T-helper 1 cell treated with Interleukin-12 subunit alpha and Interleukin-12 subunit beta and Interleukin-4 antibody, amounts not matched to agents 30 μg/mL and 1 μg/mL, for 36 hours (primary cell): ENCODE measurements at regions not wholly inside any gene's neighbourhood (a gene's known extent, or its start where the extent isn't known, plus 50 kb on each side); places are given as distances from the start of the nearest gene placed in this dataset.

ENCODE experiments used
- H3K27ac Mint-ChIP-seq: one replicate; pipeline ENCODE4 v1.8.0; 2021; ENCODE audit warnings: mild to moderate bottlenecking, mixed read lengths
- H3K27me3 Mint-ChIP-seq: one replicate; pipeline ENCODE4 v1.8.0; 2021; ENCODE audit warnings: low read depth, mixed read lengths
- H3K36me3 Mint-ChIP-seq: one replicate; pipeline ENCODE4 v1.8.0; 2021; ENCODE audit warnings: low read depth, mixed read lengths
- H3K4me1 Mint-ChIP-seq: one replicate; pipeline ENCODE4 v1.8.0; 2021; ENCODE audit warnings: low read depth, mixed read lengths
- H3K4me3 Mint-ChIP-seq: one replicate; pipeline ENCODE4 v1.8.0; 2021; ENCODE audit warnings: mild to moderate bottlenecking, moderate library complexity, mixed read lengths
- H3K9me3 Mint-ChIP-seq: one replicate; pipeline ENCODE4 v1.8.0; 2021; ENCODE audit warnings: mixed read lengths

- Mint-ChIP-seq H3K36me3 (no peaks in the 10 kb centered on the region), H3K27ac (no peak overlapping the region), H3K27me3 (no peaks in the 10 kb centered on the region), H3K4me1 (no peaks in the 10 kb centered on the region), H3K9me3 (no peaks in the 10 kb centered on the region), H3K4me3 (no peak overlapping the region)
These were observed 641.4 kb downstream of the BRD1 start for GRCh38 chr22:49186293-49186692.

- Mint-ChIP-seq H3K27ac (no peak overlapping the region), H3K4me1 (no peaks in the 10 kb centered on the region), H3K9me3 (no peaks in the 10 kb centered on the region), H3K27me3 (no peaks in the 10 kb centered on the region), H3K4me3 (no peak overlapping the region), H3K36me3 (no peaks in the 10 kb centered on the region)
These were observed 642.2 kb downstream of the BRD1 start for GRCh38 chr22:49185312-49185969.

GRCh38 chr22:49184736-49185135 is 642.9 kb downstream of the BRD1 start:
- no peak overlapping the region for H3K4me3 Mint-ChIP-seq
- H3K27me3 Mint-ChIP-seq, result no peaks in the 10 kb centered on the region
- no peaks in the 10 kb centered on the region for H3K36me3 Mint-ChIP-seq
- H3K27ac Mint-ChIP-seq, result no peak overlapping the region
- no peaks in the 10 kb centered on the region for H3K9me3 Mint-ChIP-seq
- H3K4me1 Mint-ChIP-seq, result no peaks in the 10 kb centered on the region

GRCh38 chr22:49183826-49184216 is 643.9 kb downstream of the BRD1 start:
- Mint-ChIP-seq H3K27me3 (no peaks in the 10 kb centered on the region), H3K4me1 (no peaks in the 10 kb centered on the region), H3K4me3 (no peak overlapping the region), H3K27ac (no peak overlapping the region), H3K9me3 (no peaks in the 10 kb centered on the region), H3K36me3 (no peaks in the 10 kb centered on the region)

GRCh38 chr22:49183208-49183825 is 644.4 kb downstream of the BRD1 start:
- no peak overlapping the region for H3K27ac Mint-ChIP-seq
- no peaks in the 10 kb centered on the region for H3K36me3 Mint-ChIP-seq
- H3K4me1 Mint-ChIP-seq, result no peaks in the 10 kb centered on the region
- no peaks in the 10 kb centered on the region for H3K9me3 Mint-ChIP-seq
- no peaks in the 10 kb centered on the region for H3K27me3 Mint-ChIP-seq
- H3K4me3 Mint-ChIP-seq, result no peak overlapping the region

GRCh38 chr22:49182416-49182815 is 645.3 kb downstream of the BRD1 start:
- no peaks in the 10 kb centered on the region for H3K9me3 Mint-ChIP-seq
- no peaks in the 10 kb centered on the region for H3K4me1 Mint-ChIP-seq
- no peaks in the 10 kb centered on the region for H3K27me3 Mint-ChIP-seq
- no peak overlapping the region for H3K27ac Mint-ChIP-seq
- H3K4me3 Mint-ChIP-seq, result no peak overlapping the region
- H3K36me3 Mint-ChIP-seq, result no peaks in the 10 kb centered on the region

- Mint-ChIP-seq H3K27me3 (no peaks in the 10 kb centered on the region), H3K4me3 (no peak overlapping the region), H3K4me1 (no peaks in the 10 kb centered on the region), H3K27ac (no peak overlapping the region), H3K36me3 (no peaks in the 10 kb centered on the region), H3K9me3 (no peaks in the 10 kb centered on the region)
These were observed 645.7 kb downstream of the BRD1 start for GRCh38 chr22:49181942-49182341.

- no peaks in the 10 kb centered on the region for H3K9me3 Mint-ChIP-seq
- no peak overlapping the region for H3K4me3 Mint-ChIP-seq
- H3K36me3 Mint-ChIP-seq, result no peaks in the 10 kb centered on the region
- no peak overlapping the region for H3K27ac Mint-ChIP-seq
- H3K27me3 Mint-ChIP-seq, result no peaks in the 10 kb centered on the region
- H3K4me1 Mint-ChIP-seq, result no peaks in the 10 kb centered on the region
These were observed 646.2 kb downstream of the BRD1 start for GRCh38 chr22:49181431-49181830.

GRCh38 chr22:49180683-49181024 is 647.0 kb downstream of the BRD1 start:
- Mint-ChIP-seq H3K27me3 (no peaks in the 10 kb centered on the region), H3K4me3 (no peak overlapping the region), H3K9me3 (no peaks in the 10 kb centered on the region), H3K4me1 (no peaks in the 10 kb centered on the region), H3K36me3 (no peaks in the 10 kb centered on the region), H3K27ac (no peak overlapping the region)

GRCh38 chr22:49179886-49180682 is 647.6 kb downstream of the BRD1 start:
- Mint-ChIP-seq H3K27me3 (no peaks in the 10 kb centered on the region), H3K36me3 (no peaks in the 10 kb centered on the region)

GRCh38 chr22:49179175-49179574 is 648.5 kb downstream of the BRD1 start:
- Mint-ChIP-seq H3K27me3 (no peaks in the 10 kb centered on the region), H3K4me3 (no peak overlapping the region), H3K27ac (no peak overlapping the region), H3K4me1 (no peaks in the 10 kb centered on the region), H3K9me3 (no peaks in the 10 kb centered on the region), H3K36me3 (no peaks in the 10 kb centered on the region)

More at GRCh38 chr22:49179886-49180682, 647.6 kb downstream of the BRD1 start:
- Mint-ChIP-seq H3K4me3 (no peak overlapping the region), H3K27ac (no peak overlapping the region), H3K9me3 (no peaks in the 10 kb centered on the region), H3K4me1 (no peaks in the 10 kb centered on the region)

GRCh38 chr22:49178246-49179005 is 649.2 kb downstream of the BRD1 start:
- Mint-ChIP-seq H3K36me3 (no peaks in the 10 kb centered on the region), H3K27me3 (no peaks in the 10 kb centered on the region), H3K9me3 (no peaks in the 10 kb centered on the region), H3K4me3 (no peak overlapping the region), H3K27ac (no peak overlapping the region), H3K4me1 (no peaks in the 10 kb centered on the region)

GRCh38 chr22:49177666-49178065 is 650.0 kb downstream of the BRD1 start:
- Mint-ChIP-seq H3K27ac (no peak overlapping the region), H3K27me3 (no peaks in the 10 kb centered on the region), H3K9me3 (no peaks in the 10 kb centered on the region), H3K4me3 (no peak overlapping the region), H3K4me1 (no peaks in the 10 kb centered on the region), H3K36me3 (no peaks in the 10 kb centered on the region)

- Mint-ChIP-seq H3K36me3 (no peaks in the 10 kb centered on the region), H3K27ac (no peak overlapping the region), H3K27me3 (no peaks in the 10 kb centered on the region), H3K4me3 (no peak overlapping the region), H3K4me1 (no peaks in the 10 kb centered on the region), H3K9me3 (no peaks in the 10 kb centered on the region)
These were observed 650.7 kb downstream of the BRD1 start for GRCh38 chr22:49176956-49177355.
